Activated naive CD8-positive, alpha-beta T cell treated with anti-CD3 and anti-CD28 coated beads, Interleukin-2, amount 10 ng/mL, durations not matched to agents 7 days and 5 days (primary cell): ENCODE measurements at regions not wholly inside any gene's neighbourhood (a gene's known extent, or its start where the extent isn't known, plus 50 kb on each side); places are given as distances from the start of the nearest gene placed in this dataset.

Experiments used
- ATAC-seq: fragments of 150-1000 bp; cut with Tn5 transposase; one replicate; pipeline ENCODE4 v1.10.0; 2021; ENCODE audit warnings: low read depth, moderate library complexity
- POLR2A ChIA-PET: fragments of 350-600 bp; sonication (Branson Sonifier 250); formaldehyde crosslinking; loops from one replicate; lab custom pipeline; 2021; ENCODE audit warnings: antibody characterized with exemption; lab: Charles Lee
- DNase-seq: peaks from one replicate; pipeline ENCODE4 v3.0.0; 2021
- H3K27ac Mint-ChIP-seq: one replicate; pipeline ENCODE4 v1.8.0; 2022; ENCODE audit warnings: mild to moderate bottlenecking, mixed read lengths
- H3K27me3 Mint-ChIP-seq: one replicate; pipeline ENCODE4 v1.8.0; 2022; ENCODE audit warnings: mild to moderate bottlenecking, moderate library complexity, mixed read lengths
- H3K36me3 Mint-ChIP-seq: one replicate; pipeline ENCODE4 v1.8.0; 2021; ENCODE audit warnings: mild to moderate bottlenecking, mixed read lengths
- H3K4me1 Mint-ChIP-seq: one replicate; pipeline ENCODE4 v1.8.0; 2021; ENCODE audit warnings: mixed read lengths
- H3K4me3 Mint-ChIP-seq: one replicate; pipeline ENCODE4 v1.8.0; 2022; ENCODE audit warnings: mild to moderate bottlenecking, moderate library complexity, mixed read lengths
- H3K9me3 Mint-ChIP-seq: one replicate; pipeline ENCODE4 v1.8.0; 2021; ENCODE audit warnings: mixed read lengths

- no peak overlapping the region for H3K27ac Mint-ChIP-seq
- no peak overlapping the region for H3K4me3 Mint-ChIP-seq
- DNase-seq: no peak
- H3K9me3 Mint-ChIP-seq: no peaks in the 10 kb centered on the region
- no peaks in the 10 kb centered on the region for H3K36me3 Mint-ChIP-seq
- H3K27me3 Mint-ChIP-seq: peaks cover 19% of the 10 kb centered on the region
- no peak for ATAC-seq
- POLR2A ChIA-PET: no interaction called here
- no peaks in the 10 kb centered on the region for H3K4me1 Mint-ChIP-seq
Measured at GRCh38 chr22:22035771-22036314, 53.3 kb upstream of the TOP3B start.

DNA sequence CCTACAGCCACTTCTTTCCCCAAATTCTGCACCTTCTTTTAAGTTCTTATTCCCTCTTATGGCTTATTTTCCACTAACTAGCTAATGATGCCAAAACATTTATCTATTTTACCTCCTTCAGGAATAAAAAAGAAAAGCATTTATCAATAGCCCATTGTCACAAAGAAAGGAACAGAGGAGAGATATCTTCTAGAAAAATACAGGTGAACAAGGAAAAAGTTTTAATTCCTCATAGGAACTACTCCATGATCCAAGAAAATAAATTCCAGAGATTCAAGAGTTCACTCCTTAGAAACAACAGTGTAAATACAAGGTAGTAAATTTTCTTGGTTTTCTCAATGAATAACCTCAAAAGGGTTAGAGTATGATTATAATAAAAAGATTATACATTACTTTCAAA, 52.6 kb upstream of the TOP3B start:
- no peaks in the 10 kb centered on the region for H3K9me3 Mint-ChIP-seq
- no peaks in the 10 kb centered on the region for H3K4me1 Mint-ChIP-seq
- DNase-seq (no peak), ATAC-seq (no peak)
- POLR2A ChIA-PET: no interaction called here
- no peaks in the 10 kb centered on the region for H3K36me3 Mint-ChIP-seq
- no peak overlapping the region for H3K4me3 Mint-ChIP-seq
- peaks cover 19% of the 10 kb centered on the region for H3K27me3 Mint-ChIP-seq
- no peak overlapping the region for H3K27ac Mint-ChIP-seq

DNA sequence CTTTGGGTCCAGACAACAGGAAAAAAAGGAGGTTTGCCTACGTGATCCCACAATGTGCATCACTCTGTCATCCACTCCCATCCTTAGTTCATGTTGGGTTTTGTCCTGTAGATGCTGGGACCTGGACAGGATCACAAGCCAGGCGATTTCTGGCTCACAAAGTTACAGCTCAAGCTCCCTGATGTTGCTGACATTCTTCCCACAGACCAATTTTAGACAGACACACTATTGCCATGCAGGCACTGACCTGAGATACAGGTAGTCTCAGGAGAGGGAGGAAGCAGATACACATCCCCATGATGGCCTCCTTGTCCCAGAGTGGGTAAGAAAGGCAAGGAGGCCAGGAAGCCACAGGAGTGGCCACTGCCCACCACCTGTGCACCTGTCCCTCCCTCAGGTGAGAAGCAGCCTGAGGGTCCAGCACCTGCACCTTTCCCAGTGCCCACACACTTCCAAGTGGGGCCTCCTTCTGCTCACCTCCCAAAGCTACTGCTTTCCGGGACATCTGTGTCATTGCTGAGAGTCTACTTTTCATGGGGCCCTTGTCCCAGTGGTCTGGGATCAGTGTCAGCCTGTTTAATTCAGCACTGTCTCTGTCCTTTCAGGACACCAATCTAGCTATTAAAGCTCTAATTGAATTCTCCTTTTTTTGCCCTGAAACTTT, 52.0 kb upstream of the TOP3B start:
- Mint-ChIP-seq H3K9me3 (no peaks in the 10 kb centered on the region), H3K4me1 (no peaks in the 10 kb centered on the region), H3K27ac (no peak overlapping the region), H3K4me3 (no peak overlapping the region), H3K36me3 (no peaks in the 10 kb centered on the region), H3K27me3 (peaks cover 15% of the 10 kb centered on the region)
- DNase-seq: no peak
- POLR2A ChIA-PET: no interaction called here
- ATAC-seq: no peak

DNA sequence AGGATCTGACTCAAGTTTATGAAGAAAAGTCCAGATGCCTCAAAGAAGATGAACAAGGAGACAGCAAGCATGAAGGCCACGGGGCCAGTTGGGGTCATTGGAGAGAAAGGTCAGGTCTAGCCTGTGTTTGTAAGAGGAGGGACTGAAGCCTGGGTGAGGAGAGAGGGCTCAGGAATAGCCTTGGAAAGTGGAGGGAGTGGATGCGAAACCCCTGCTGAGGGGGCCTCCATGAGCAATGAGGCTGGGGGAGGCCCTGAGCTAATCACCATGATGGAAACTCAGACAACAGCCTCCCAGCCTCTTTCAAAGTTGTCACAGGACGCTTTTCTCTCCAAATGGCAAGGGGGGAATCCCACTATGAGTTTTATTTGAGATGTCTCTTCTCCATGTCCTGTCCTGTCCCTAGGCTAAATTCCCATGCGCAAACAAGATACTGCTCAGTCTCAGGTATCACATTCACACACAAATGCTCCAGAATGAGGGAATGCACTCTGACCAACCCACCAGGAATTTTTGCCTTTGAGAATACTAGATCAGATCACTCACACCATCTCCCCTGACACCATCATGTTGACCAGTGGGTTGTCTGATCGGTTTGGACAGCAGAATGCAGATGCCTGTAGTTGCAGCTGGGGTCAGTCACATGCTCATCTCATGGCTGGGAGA, 51.3 kb upstream of the TOP3B start:
- POLR2A ChIA-PET: no interaction called here
- H3K27me3 Mint-ChIP-seq: peaks cover 12% of the 10 kb centered on the region
- no peaks in the 10 kb centered on the region for H3K9me3 Mint-ChIP-seq
- no peaks in the 10 kb centered on the region for H3K36me3 Mint-ChIP-seq
- no peak for DNase-seq
- ATAC-seq: no peak
- H3K4me3 Mint-ChIP-seq: no peak overlapping the region
- H3K4me1 Mint-ChIP-seq: no peaks in the 10 kb centered on the region
- no peak overlapping the region for H3K27ac Mint-ChIP-seq

- ATAC-seq: no peak
- Mint-ChIP-seq H3K4me1 (no peaks in the 10 kb centered on the region), H3K4me3 (no peak overlapping the region), H3K9me3 (no peaks in the 10 kb centered on the region), H3K27me3 (peaks cover 12% of the 10 kb centered on the region), H3K27ac (no peak overlapping the region), H3K36me3 (no peaks in the 10 kb centered on the region)
- no peak for DNase-seq
- POLR2A ChIA-PET: no interaction called here
Measured at GRCh38 chr22:22032906-22033802, 50.6 kb upstream of the TOP3B start.

DNA sequence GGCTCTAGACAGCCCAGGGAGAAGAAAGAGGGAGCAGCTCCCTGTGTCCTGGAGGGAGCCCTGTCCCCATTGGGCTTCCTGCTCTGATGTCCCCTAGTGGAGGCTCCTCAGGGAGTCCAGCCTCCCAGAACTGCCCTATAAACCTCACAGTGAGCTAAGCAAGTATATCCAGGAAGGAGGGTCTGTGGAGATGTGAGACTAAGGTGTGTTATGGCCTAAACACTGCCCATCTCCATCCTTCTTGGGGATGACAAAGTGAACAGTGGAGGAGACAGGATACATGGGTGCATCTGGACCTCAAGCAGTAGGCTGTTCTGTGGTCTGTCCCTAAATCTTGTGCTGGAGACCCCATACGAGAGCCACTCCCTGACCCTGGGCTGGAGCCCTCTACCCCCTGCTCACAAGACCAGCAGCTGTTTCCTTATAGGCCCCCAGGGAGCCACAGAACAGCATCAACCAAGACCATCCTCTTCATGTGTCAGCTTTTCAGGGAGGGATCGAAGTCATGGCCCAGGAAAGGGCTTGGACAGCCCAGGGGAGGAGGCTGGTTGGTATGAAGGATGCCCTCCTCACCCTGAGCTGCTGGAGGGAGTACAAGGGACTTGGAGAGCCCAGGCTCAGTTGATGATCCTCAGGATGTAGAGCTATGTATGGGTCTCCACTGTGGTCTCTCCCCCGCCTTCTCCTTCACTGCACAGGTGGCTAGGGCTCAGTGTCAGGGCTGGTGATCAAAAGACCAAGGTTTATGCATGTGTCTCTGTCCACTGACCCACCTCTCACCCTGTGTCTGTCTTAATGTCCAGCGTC, 49.7 kb upstream of the TOP3B start:
- no peaks in the 10 kb centered on the region for H3K4me1 Mint-ChIP-seq
- POLR2A ChIA-PET: no interaction called here
- peaks cover 12% of the 10 kb centered on the region for H3K27me3 Mint-ChIP-seq
- H3K9me3 Mint-ChIP-seq: no peaks in the 10 kb centered on the region
- no peak overlapping the region for H3K27ac Mint-ChIP-seq
- ATAC-seq (no peak), DNase-seq (no peak)
- H3K4me3 Mint-ChIP-seq: no peak overlapping the region
- no peaks in the 10 kb centered on the region for H3K36me3 Mint-ChIP-seq
